NCI-H526 (cell line): ENCODE measurements at regions not wholly inside any gene's neighbourhood (a gene's known extent, or its start where the extent isn't known, plus 50 kb on each side); places are given as distances from the start of the nearest gene placed in this dataset.

Experiments
- DNase-seq, 2 experiments: peaks; one replicate each; lab custom pipeline; 2025; lab: John Stamatoyannopoulos, UW

GRCh38 chr21:28826569-28826968, 166.1 kb downstream of the LTN1 start:
- no peak for DNase-seq

DNA sequence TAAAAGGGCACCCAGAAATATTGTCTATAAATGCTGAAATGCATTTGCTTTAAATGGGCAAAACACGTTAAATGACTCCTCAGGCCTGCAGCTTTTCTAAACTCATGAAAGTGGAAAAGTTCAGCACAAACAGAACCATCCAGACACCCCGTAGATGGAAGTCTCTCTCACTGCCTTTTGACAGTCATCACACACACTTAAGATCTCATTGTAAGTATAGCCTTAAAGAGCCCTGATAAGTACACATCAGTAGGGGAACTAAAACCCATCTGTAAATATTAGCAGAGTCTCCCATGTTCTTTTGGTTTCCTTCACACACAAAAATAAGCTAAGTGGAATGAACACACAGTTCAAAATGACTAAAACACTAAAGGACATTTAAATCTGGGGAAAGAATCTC, 166.7 kb downstream of the LTN1 start:
- DNase-seq: no peak

DNA sequence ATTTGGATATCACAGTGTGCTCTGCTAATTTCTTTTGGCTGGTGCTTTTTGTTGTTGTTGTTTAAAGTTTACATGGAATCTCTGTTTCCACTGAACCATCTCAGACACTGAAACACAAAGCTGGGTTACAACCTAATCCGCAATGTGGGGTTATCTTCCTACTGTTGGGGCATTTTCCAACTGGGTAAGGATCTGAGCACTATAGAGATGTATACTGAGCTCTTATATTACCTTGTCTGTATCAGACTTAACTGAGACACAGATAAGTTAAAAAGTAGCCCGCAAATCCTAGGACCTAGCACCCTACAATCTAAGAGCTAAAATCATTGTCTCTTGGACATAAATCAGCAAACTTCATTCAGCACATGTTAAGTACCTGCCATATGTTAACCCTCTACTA, 169.2 kb downstream of the LTN1 start:
- no peak for DNase-seq

DNA sequence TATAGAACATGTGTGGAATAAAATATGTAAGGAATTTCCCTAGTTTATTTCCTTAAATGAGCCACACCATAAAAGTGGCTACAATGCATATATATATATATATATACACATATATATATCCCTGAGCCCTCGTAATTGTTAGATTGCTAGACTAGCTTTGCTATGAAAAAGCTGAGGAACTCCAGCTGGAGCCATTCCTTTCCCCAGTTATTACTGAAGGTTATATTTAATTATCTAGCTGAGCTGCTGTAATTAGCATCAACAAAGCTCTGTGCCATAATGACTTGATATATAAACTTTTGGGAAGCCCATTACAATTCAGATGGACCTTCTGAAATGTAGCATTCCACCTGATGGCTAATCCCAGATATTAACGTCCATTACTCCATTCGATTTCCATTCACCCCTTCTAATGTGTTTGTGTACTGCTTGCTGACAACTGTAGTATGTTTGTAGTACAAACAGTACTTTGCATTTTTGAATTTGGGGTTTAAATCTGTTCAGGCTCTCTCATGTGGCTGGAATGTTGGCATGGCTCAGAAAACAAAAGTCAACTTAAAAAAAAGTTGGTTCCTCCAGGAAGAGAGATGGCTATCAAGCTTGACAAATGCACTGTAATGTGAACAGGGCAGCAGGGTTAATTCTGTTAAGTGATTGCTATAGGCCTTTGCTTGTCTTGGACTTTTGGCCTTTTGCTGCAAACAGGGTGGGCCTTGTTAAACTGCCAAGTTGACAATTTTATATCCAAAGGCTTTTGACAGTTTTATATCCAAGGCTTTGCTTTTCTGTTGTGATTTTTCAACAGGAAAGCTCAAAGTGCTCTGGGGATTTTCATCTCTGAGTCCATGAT, 170.0 kb downstream of the LTN1 start:
- no peak for DNase-seq

GRCh38 chr21:28822123-28822399, 170.6 kb downstream of the LTN1 start:
- no peak for DNase-seq

DNA sequence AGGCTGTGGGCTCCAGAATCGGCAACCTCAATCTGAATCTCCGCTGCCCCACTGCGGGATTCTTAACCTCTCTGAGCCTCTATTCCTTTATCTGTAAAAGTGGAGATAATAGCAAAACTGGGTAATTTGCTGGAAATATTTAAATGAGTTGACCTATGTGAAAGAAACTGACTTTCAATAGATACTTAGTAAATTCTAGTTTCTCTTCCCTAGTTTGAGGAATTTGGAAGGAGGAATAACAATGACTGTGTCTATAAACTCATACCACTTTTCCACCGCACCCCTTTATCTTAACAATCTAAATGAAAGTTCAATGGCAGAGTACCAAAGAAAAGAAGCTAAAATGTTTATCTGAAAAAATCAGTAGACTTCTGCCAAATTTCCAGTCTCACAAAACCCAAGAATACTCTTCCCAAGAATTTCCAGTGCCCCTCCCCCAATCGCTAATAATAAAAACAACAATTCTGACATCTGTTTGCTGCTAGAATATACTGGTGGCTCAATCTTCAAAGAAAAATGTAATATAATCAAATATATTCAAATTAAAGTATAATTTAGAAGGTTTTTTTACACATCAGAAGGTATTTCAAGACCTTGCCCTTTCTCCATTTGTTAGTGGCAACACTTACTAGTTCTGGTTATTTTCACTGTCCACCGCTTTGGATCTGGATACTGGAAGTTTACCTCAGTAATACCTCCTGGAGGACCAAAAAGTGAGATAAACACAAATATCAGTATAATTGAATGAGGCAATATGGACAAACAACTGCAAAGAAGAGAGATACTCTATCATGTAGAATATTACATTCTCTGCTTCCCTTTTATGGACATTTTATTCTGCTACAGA, 171.2 kb downstream of the LTN1 start:
- no peak for DNase-seq

- no peak for DNase-seq
Observed at GRCh38 chr21:28818663-28819278, 173.9 kb downstream of the LTN1 start.

- DNase-seq: no peak
Observed at GRCh38 chr21:28817871-28818270, 174.8 kb downstream of the LTN1 start.

- DNase-seq: no peak
Observed at GRCh38 chr21:28811860-28812259, 180.8 kb downstream of the LTN1 start.

DNA sequence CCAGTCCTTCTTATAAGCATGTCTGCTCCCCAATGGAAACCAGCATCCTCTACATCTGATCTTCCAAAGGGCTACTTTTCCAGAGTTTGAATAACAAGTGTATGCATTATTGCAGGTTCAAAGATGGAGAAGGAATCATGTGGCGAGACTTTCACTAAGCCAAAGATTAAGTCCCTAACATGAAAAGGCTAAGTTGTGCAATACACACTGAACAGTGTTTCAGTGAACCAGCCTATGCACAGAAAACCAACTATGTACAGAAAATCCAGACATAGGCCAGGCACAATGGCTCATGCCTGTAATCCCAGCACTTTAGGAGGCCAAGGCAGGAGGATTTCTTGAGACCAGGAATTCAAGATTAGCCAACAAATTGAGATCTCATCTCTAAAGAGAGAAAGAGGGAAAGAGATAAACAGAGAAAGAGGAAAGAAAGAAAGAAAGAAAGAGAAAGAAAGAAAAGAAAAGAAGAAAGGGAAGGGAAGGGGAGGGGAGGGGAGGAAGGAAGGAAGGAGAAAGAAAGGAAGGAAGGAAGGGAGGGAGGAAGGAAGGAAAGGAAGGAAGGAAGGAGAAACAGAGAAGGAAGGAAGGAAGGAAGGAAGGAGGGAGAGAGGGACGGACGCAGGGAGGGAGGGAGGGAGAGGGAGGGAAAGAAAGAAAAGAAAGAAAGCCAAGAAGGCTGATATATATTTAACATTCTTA, 181.7 kb downstream of the LTN1 start:
- DNase-seq: no peak

GRCh38 chr21:28805885-28806284, 186.8 kb downstream of the LTN1 start:
- DNase-seq: no peak

GRCh38 chr21:28804089-28804670, 188.5 kb downstream of the LTN1 start:
- no peak for DNase-seq

- no peak for DNase-seq
Observed at GRCh38 chr21:28801906-28802305, 190.8 kb downstream of the LTN1 start.

- DNase-seq: no peak
Observed at GRCh38 chr21:28799926-28800325, 192.8 kb downstream of the LTN1 start.

- DNase-seq: no peak
Observed at GRCh38 chr21:28798798-28799197, 193.9 kb downstream of the LTN1 start.

- no peak for DNase-seq
Observed at GRCh38 chr21:28795251-28795650, 197.4 kb downstream of the LTN1 start.

- DNase-seq: no peak
Observed at GRCh38 chr21:28794371-28794851, 198.3 kb downstream of the LTN1 start.

GRCh38 chr21:28793043-28793442, 199.6 kb downstream of the LTN1 start:
- peak in 1 of 2 experiments; percentile 0 for DNase-seq

- no peak for DNase-seq
Observed at GRCh38 chr21:28791595-28792282, 200.9 kb downstream of the LTN1 start.

GRCh38 chr21:28790335-28790734, 202.3 kb downstream of the LTN1 start:
- DNase-seq: no peak

DNA sequence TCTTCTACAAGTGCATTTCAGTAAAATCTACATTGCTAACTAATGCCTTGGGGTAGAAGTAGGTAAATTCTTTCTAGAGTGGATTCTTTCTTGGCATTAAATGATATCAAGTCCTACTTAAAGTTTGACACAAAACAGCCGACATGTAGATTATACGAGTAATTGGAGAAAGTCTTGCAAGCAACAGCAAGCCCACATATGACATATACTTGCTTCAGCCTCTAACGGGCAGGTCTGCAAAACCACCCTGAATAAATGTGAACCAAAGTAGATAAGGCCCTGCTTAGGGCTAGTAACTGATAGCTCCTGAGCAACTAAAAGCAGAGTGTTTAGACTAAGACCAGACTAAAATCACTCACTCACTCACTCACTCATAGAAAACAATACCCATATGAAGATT, 203.2 kb downstream of the LTN1 start:
- no peak for DNase-seq
